CD14-positive monocyte (primary cell): ENCODE measurements at regions not wholly inside any gene's neighbourhood (a gene's known extent, or its start where the extent isn't known, plus 50 kb on each side); places are given as distances from the start of the nearest gene placed in this dataset.

ENCODE experiments used
- DNase-seq, 3 donors: peaks; one replicate each; pipeline ENCODE4 v3.0.0-alpha.2; 2011 to 2022
- H2AFZ ChIP-seq: 2 replicates; pipeline ENCODE4 v1.6.0; 2012; ENCODE audit warnings: mild to moderate bottlenecking, low read depth, low read length, inconsistent platforms; ENCODE audit not compliant: insufficient read depth, poor library complexity, severe bottlenecking
- H3K27ac ChIP-seq, 2 donors: 1 replicate in 1 of 2; 2 replicates in 1 of 2; pipeline ENCODE4 v1.5.1; 2012 to 2013; ENCODE audit warnings: low read length in 2 of 2, control low read depth in 1 of 2, inconsistent platforms in 1 of 2, low read depth in 1 of 2, mild to moderate bottlenecking in 1 of 2
- H3K27me3 ChIP-seq, 2 donors: one replicate each; pipeline versions ENCODE4 v1.6.0 to v1.6.1; 2011 to 2013; ENCODE audit warnings: low read length in 2 of 2; ENCODE audit not compliant: control insufficient read depth in 2 of 2, insufficient read depth in 2 of 2
- H3K36me3 ChIP-seq, 2 donors: replicated peaks in 1 of 2; 1 replicate in 1 of 2; 2 replicates in 1 of 2; pipeline versions ENCODE4 v1.5.1 to v1.6.1; 2012 to 2013; ENCODE audit warnings: low read length in 2 of 2, control low read depth in 1 of 2, inconsistent platforms in 1 of 2, mild to moderate bottlenecking in 1 of 2; ENCODE audit not compliant: insufficient read depth in 2 of 2, control insufficient read depth in 1 of 2
- H3K4me1 ChIP-seq, 2 donors: 1 replicate in 1 of 2; 2 replicates in 1 of 2; pipeline versions ENCODE4 v1.5.1 to v1.6.1; 2012 to 2013; ENCODE audit warnings: low read length in 2 of 2, control low read depth in 1 of 2, inconsistent platforms in 1 of 2, mild to moderate bottlenecking in 1 of 2, moderate library complexity in 1 of 2; ENCODE audit not compliant: insufficient read depth in 2 of 2, control insufficient read depth in 1 of 2
- H3K4me2 ChIP-seq: replicated peaks from 2 replicates; pipeline ENCODE3; 2012; ENCODE audit warnings: low read length, moderate library complexity, mild to moderate bottlenecking; ENCODE audit not compliant: poor library complexity, severe bottlenecking; ENCODE audit errors: extremely low read depth
- H3K4me3 ChIP-seq, 3 experiments: fragments of 200-600 bp in 1 of 3; sonication (generic) in 1 of 3; replicated peaks in 1 of 3; 1 replicate in 2 of 3; 2 replicates in 1 of 3; pipeline ENCODE4 v1.5.1; 2011 to 2013; ENCODE audit warnings: low read length in 3 of 3, mild to moderate bottlenecking in 3 of 3, control low read depth in 2 of 3, low read depth in 2 of 3, inconsistent platforms in 1 of 3, moderate library complexity in 1 of 3
- H3K79me2 ChIP-seq: 2 replicates; pipeline ENCODE4 v1.6.0; 2012; ENCODE audit warnings: mild to moderate bottlenecking, control low read depth, inconsistent platforms, low read length, moderate library complexity; ENCODE audit not compliant: insufficient read depth
- H3K9ac ChIP-seq: 2 replicates; pipeline ENCODE4 v1.6.0; 2017; ENCODE audit warnings: low read length, mild to moderate bottlenecking; ENCODE audit not compliant: insufficient read depth, poor library complexity, severe bottlenecking
- H3K9me3 ChIP-seq, 2 donors: replicated peaks in 1 of 2; 1 replicate in 1 of 2; 2 replicates in 1 of 2; pipeline versions ENCODE4 v1.5.1 to v1.6.1; 2012 to 2013; ENCODE audit warnings: low read length in 2 of 2, control low read depth in 1 of 2; ENCODE audit not compliant: control insufficient read depth in 1 of 2, insufficient read depth in 1 of 2
- H4K20me1 ChIP-seq: 2 replicates; pipeline ENCODE4 v1.6.0; 2012; ENCODE audit warnings: mild to moderate bottlenecking, low read length, control low read depth, moderate library complexity; ENCODE audit not compliant: insufficient read depth
- H3K27ac Mint-ChIP-seq, 7 donors: one replicate each; pipeline ENCODE4 v1.8.0; 2020; ENCODE audit warnings: mild to moderate bottlenecking in 7 of 7, mixed read lengths in 7 of 7, moderate library complexity in 6 of 7, inconsistent platforms in 2 of 7
- H3K27me3 Mint-ChIP-seq, 3 donors: one replicate each; pipeline ENCODE4 v1.8.0; 2021 to 2022; ENCODE audit warnings: low read depth in 3 of 3, mild to moderate bottlenecking in 3 of 3, mixed read lengths in 3 of 3, moderate library complexity in 3 of 3, inconsistent platforms in 1 of 3
- H3K36me3 Mint-ChIP-seq, 2 donors: one replicate each; pipeline ENCODE4 v1.8.0; 2020; ENCODE audit warnings: mixed read lengths in 2 of 2, inconsistent platforms in 1 of 2, mild to moderate bottlenecking in 1 of 2
- H3K4me1 Mint-ChIP-seq: one replicate; pipeline ENCODE4 v1.8.0; 2020; ENCODE audit warnings: mild to moderate bottlenecking, mixed read lengths
- H3K4me3 Mint-ChIP-seq, 2 donors: one replicate each; pipeline ENCODE4 v1.8.0; 2020; ENCODE audit warnings: mild to moderate bottlenecking in 2 of 2, mixed read lengths in 2 of 2, moderate library complexity in 1 of 2
- H3K9me3 Mint-ChIP-seq, 7 donors: one replicate each; pipeline ENCODE4 v1.8.0; 2020 to 2022; ENCODE audit warnings: mixed read lengths in 7 of 7, mild to moderate bottlenecking in 6 of 7, moderate library complexity in 6 of 7, inconsistent platforms in 2 of 7
- WGBS: methylation state at CpG from one replicate; pipeline ENCODE4 v1.1.5; 2013; ENCODE audit warnings: missing lambda C conversion rate; ENCODE audit not compliant: insufficient coverage; 5-methylcytosine and 5-hydroxymethylcytosine counted together
- intact Hi-C, 2 donors: fragments of 100-400 bp; cut with micrococcal nuclease; formaldehyde crosslinking; loops; one replicate each; pipeline versions ENCODE4 v1.15.0 to v1.15.1; 2023
- TF ChIP-seq, protein P1 (sequence below): fragments of 200-600 bp; IDR thresholded peaks from one replicate; pipeline ENCODE4 v1.8.0; 2022; ENCODE audit warnings: antibody characterized with exemption, mild to moderate bottlenecking

DNA sequence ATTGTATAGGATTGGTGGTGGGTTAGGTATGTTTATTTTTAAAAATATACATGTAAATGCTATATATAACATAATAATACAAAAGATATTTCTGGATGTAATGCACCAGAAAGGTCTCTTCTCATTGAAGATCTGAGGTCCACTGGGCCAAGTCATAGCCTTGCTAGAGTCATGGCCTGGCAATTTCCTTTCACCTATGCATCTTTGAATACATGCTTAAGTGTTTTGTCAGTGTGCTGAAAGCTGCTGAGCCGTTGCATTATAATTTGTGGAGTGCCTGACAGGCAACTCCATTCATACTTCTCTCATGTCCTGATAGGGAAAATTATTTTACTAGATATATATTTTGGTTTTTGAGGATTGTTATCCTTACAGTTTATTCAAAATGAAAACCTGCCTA lies 410.2 kb upstream of the CT83 start:
- H2AFZ ChIP-seq = no peak overlapping the region
- no peak overlapping the region for H3K4me2 ChIP-seq
- TF ChIP-seq, protein P1, sequence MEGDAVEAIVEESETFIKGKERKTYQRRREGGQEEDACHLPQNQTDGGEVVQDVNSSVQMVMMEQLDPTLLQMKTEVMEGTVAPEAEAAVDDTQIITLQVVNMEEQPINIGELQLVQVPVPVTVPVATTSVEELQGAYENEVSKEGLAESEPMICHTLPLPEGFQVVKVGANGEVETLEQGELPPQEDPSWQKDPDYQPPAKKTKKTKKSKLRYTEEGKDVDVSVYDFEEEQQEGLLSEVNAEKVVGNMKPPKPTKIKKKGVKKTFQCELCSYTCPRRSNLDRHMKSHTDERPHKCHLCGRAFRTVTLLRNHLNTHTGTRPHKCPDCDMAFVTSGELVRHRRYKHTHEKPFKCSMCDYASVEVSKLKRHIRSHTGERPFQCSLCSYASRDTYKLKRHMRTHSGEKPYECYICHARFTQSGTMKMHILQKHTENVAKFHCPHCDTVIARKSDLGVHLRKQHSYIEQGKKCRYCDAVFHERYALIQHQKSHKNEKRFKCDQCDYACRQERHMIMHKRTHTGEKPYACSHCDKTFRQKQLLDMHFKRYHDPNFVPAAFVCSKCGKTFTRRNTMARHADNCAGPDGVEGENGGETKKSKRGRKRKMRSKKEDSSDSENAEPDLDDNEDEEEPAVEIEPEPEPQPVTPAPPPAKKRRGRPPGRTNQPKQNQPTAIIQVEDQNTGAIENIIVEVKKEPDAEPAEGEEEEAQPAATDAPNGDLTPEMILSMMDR = no peak
- DNase-seq = no peak
- no peak overlapping the region for H3K27ac ChIP-seq
- Mint-ChIP-seq H3K27ac (no peak overlapping the region), H3K9me3 (peaks cover 0 to 6% (median 0%) of the 10 kb centered on the region in 7 donors), H3K36me3 (no peaks in the 10 kb centered on the region), H3K27me3 (no peaks in the 10 kb centered on the region), H3K4me3 (no peak overlapping the region), H3K4me1 (no peaks in the 10 kb centered on the region)
- H3K79me2 ChIP-seq = no peaks in the 10 kb centered on the region
- H3K36me3 ChIP-seq = no peaks in the 10 kb centered on the region
- H3K4me1 ChIP-seq = no peaks in the 10 kb centered on the region
- no CpG with 5 or more reads among the region's 1 CpG for WGBS
- no peaks in the 10 kb centered on the region for H4K20me1 ChIP-seq
- H3K27me3 ChIP-seq = no peaks in the 10 kb centered on the region
- no peak overlapping the region for H3K9ac ChIP-seq
- no peak overlapping the region for H3K4me3 ChIP-seq
- peaks cover 0 to 2% of the 10 kb centered on the region in 2 donors for H3K9me3 ChIP-seq
- intact Hi-C loops = no loop called here

DNA sequence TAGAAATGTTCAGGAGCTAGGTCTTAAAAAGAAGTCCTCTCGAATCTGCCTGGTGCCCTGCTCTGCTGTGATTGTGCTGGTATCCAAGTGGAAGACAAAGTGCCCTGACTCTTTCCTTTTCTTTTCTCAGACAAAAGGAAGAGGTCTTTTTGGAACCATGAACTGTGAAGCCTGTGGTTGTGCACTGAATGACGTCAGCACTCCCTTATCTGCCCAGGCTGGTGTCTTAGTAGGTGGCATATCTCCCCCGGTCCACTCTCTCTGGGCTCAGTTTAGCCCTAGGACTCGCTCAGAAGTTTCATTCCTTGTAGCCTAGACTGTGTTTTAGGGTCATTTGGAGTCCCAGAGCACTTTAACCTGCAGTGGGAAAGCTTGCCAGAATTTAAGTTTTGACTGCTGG lies 400.3 kb upstream of the CT83 start:
- WGBS = no CpG with 5 or more reads among the region's 4 CpGs
- no peaks in the 10 kb centered on the region for H3K36me3 Mint-ChIP-seq
- H3K4me3 ChIP-seq = no peak overlapping the region
- TF ChIP-seq, protein P1 = no peak
- no peak overlapping the region for H2AFZ ChIP-seq
- no peak overlapping the region for H3K9ac ChIP-seq
- H3K27ac ChIP-seq = no peak overlapping the region
- no peak overlapping the region for H3K4me2 ChIP-seq
- H3K27me3 Mint-ChIP-seq = no peaks in the 10 kb centered on the region
- no peak overlapping the region for H3K27ac Mint-ChIP-seq
- DNase-seq = no peak
- H3K9me3 Mint-ChIP-seq = peaks cover 0 to 8% (median 0%) of the 10 kb centered on the region in 7 donors
- no peak overlapping the region for H3K4me3 Mint-ChIP-seq
- H3K4me1 ChIP-seq = no peaks in the 10 kb centered on the region
- no peaks in the 10 kb centered on the region for H3K79me2 ChIP-seq
- intact Hi-C loops = no loop called here
- no peaks in the 10 kb centered on the region for H3K36me3 ChIP-seq
- no peaks in the 10 kb centered on the region for H3K27me3 ChIP-seq
- no peaks in the 10 kb centered on the region for H3K4me1 Mint-ChIP-seq
- no peaks in the 10 kb centered on the region for H4K20me1 ChIP-seq
- peaks cover 0 to 5% of the 10 kb centered on the region in 2 donors for H3K9me3 ChIP-seq
